GM23338 (cell line): ENCODE measurements at regions not wholly inside any gene's neighbourhood (a gene's known extent, or its start where the extent isn't known, plus 50 kb on each side); places are given as distances from the start of the nearest gene placed in this dataset.

Experiments
- ATAC-seq: fragments of 200-7000 bp; cut with Tn5 transposase; 3 replicates; pipeline ENCODE4 v1.9.1; 2020
- DNase-seq: peaks from one replicate; pipeline ENCODE4 v3.0.0-alpha.2; 2015; ENCODE audit warnings: low spot score
- H2AFZ ChIP-seq: fragments of 200-600 bp; sonication (generic); 2 replicates; pipeline ENCODE4 v1.8.0; 2016; ENCODE audit warnings: antibody characterized with exemption, mild to moderate bottlenecking, moderate library complexity
- H3F3A ChIP-seq: fragments of 200-600 bp; sonication (generic); replicated peaks from 2 replicates; pipeline ENCODE4 v1.8.0; 2017; ENCODE audit warnings: antibody characterized with exemption, mixed run types, low read depth
- H3K27ac ChIP-seq: fragments of 200-600 bp; sonication (generic); 2 replicates; pipeline ENCODE4 v1.6.1; 2016; ENCODE audit warnings: low read depth
- H3K27me3 ChIP-seq: fragments of 200-600 bp; sonication (generic); 2 replicates; pipeline ENCODE4 v1.8.0; 2016; ENCODE audit warnings: mild to moderate bottlenecking, mixed run types, moderate library complexity; ENCODE audit not compliant: insufficient read depth
- H3K36me3 ChIP-seq: fragments of 200-600 bp; sonication (generic); 2 replicates; pipeline ENCODE4 v1.8.0; 2016; ENCODE audit warnings: mild to moderate bottlenecking; ENCODE audit not compliant: insufficient read depth
- H3K4me1 ChIP-seq: fragments of 200-600 bp; sonication (generic); 2 replicates; pipeline ENCODE4 v1.8.0; 2016; ENCODE audit warnings: mild to moderate bottlenecking, moderate library complexity; ENCODE audit not compliant: insufficient read depth
- H3K4me2 ChIP-seq: fragments of 200-600 bp; sonication (generic); 2 replicates; pipeline ENCODE4 v1.7.1; 2017; ENCODE audit warnings: mixed run types
- H3K4me3 ChIP-seq: fragments of 200-600 bp; sonication (generic); 2 replicates; pipeline ENCODE4 v1.6.1; 2016; ENCODE audit warnings: mixed run types
- H3K79me2 ChIP-seq: fragments of 200-600 bp; sonication (generic); replicated peaks from 2 replicates; pipeline ENCODE4 v1.8.0; 2017; ENCODE audit warnings: mild to moderate bottlenecking; ENCODE audit not compliant: insufficient read depth
- H3K9me2 ChIP-seq: fragments of 200-600 bp; sonication (generic); 2 replicates; pipeline ENCODE4 v1.8.0; 2017; ENCODE audit not compliant: insufficient read depth
- H4K20me1 ChIP-seq: fragments of 200-600 bp; sonication (generic); replicated peaks from 2 replicates; pipeline ENCODE4 v1.8.0; 2017; ENCODE audit warnings: mild to moderate bottlenecking; ENCODE audit not compliant: insufficient read depth
- H3K27ac Mint-ChIP-seq: 2 replicates; pipeline ENCODE4 v1.8.0; 2020; ENCODE audit warnings: inconsistent platforms, mild to moderate bottlenecking, moderate library complexity, mixed read lengths
- H3K27me3 Mint-ChIP-seq: 3 replicates; pipeline ENCODE4 v1.8.0; 2022; ENCODE audit warnings: low read depth, mild to moderate bottlenecking, moderate library complexity, mixed read lengths, inconsistent platforms; ENCODE audit not compliant: insufficient read depth, poor library complexity
- H3K36me3 Mint-ChIP-seq: 3 replicates; pipeline ENCODE4 v1.8.0; 2021; ENCODE audit warnings: low read depth, mild to moderate bottlenecking, inconsistent platforms, moderate library complexity, mixed read lengths
- H3K4me1 Mint-ChIP-seq: 3 replicates; pipeline ENCODE4 v1.8.0; 2020; ENCODE audit warnings: mild to moderate bottlenecking, inconsistent platforms, mixed read lengths
- H3K4me3 Mint-ChIP-seq: 3 replicates; pipeline ENCODE4 v1.8.0; 2021; ENCODE audit warnings: moderate library complexity, mild to moderate bottlenecking, inconsistent platforms, mixed read lengths
- H3K9me3 Mint-ChIP-seq: 3 replicates; pipeline ENCODE4 v1.8.0; 2020; ENCODE audit warnings: moderate library complexity, mild to moderate bottlenecking, inconsistent platforms, mixed read lengths
- CREB1 ChIP-seq: fragments of 250-450 bp; sonication (Bioruptor Pico); IDR thresholded peaks from 2 replicates; pipeline ENCODE4 v1.5.0; 2020; ENCODE audit warnings: low read depth, mild to moderate bottlenecking, moderate library complexity
- CTCF ChIP-seq, 2 experiments: fragments of 200-600 bp in 1 of 2; sonication (generic) in 1 of 2; conservative IDR thresholded peaks; 2 replicates each; pipeline versions ENCODE4 v1.5.1 to v1.6.1; 2016 to 2017; ENCODE audit warnings: antibody characterized with exemption in 2 of 2, low read depth in 2 of 2, mild to moderate bottlenecking in 2 of 2, moderate library complexity in 1 of 2
- ETS1 ChIP-seq: IDR thresholded peaks from 2 replicates; pipeline ENCODE4 v1.6.1; 2016; ENCODE audit warnings: antibody characterized with exemption
- JUNB ChIP-seq: IDR thresholded peaks from one replicate; pipeline ENCODE4 v1.6.1; 2016; ENCODE audit warnings: antibody characterized with exemption; ENCODE audit not compliant: unreplicated experiment
- NANOG ChIP-seq: IDR thresholded peaks from 2 replicates; pipeline ENCODE4 v1.6.1; 2016; ENCODE audit warnings: antibody characterized with exemption, borderline replicate concordance
- POLR2AphosphoS5 ChIP-seq: IDR thresholded peaks from 2 replicates; pipeline ENCODE4 v1.6.1; 2016; ENCODE audit warnings: antibody characterized with exemption, low read depth
- STAT1 ChIP-seq: IDR thresholded peaks from one replicate; pipeline ENCODE4 v1.6.1; 2016; ENCODE audit warnings: antibody characterized with exemption; ENCODE audit not compliant: unreplicated experiment
- ZNF462 ChIP-seq: fragments of 250-450 bp; sonication (Bioruptor Pico); IDR thresholded peaks from 2 replicates; pipeline ENCODE4 v1.5.0; 2020; ENCODE audit warnings: mild to moderate bottlenecking, moderate library complexity

- no peak for TF ChIP-seq ZNF462 (CRISPR knock-in tag)
- no peak for TF ChIP-seq NANOG
Observed at GRCh38 chr1:199522338-199522737, 505.2 kb upstream of the NR5A2 start (continued).

GRCh38 chr1:199522936-199523335 lies 504.6 kb upstream of the NR5A2 start:
- Histone ChIP-seq H3K79me2 (no peaks in the 10 kb centered on the region), H3K27ac (no peak overlapping the region), H3F3A (no peaks in the 10 kb centered on the region), H4K20me1 (no peaks in the 10 kb centered on the region), H3K4me2 (no peak overlapping the region), H3K9me2 (no peaks in the 10 kb centered on the region; the same call in 1 of the 2 replicates), H3K4me1 (no peaks in the 10 kb centered on the region), H2AFZ (no peak overlapping the region), H3K4me3 (no peak overlapping the region), H3K36me3 (no peaks in the 10 kb centered on the region), H3K27me3 (no peaks in the 10 kb centered on the region)
- Mint-ChIP-seq H3K4me1 (no peaks in the 10 kb centered on the region), H3K27ac (no peak overlapping the region), H3K9me3 (no peaks in the 10 kb centered on the region), H3K36me3 (no peaks in the 10 kb centered on the region), H3K4me3 (no peak overlapping the region), H3K27me3 (no peaks in the 10 kb centered on the region)
- DNase-seq (no peak), ATAC-seq (no peak)
- TF ChIP-seq CREB1 (CRISPR knock-in tag), result no peak
- TF ChIP-seq ETS1, result no peak
- TF ChIP-seq STAT1, result no peak
- no peak for TF ChIP-seq CTCF (conservative IDR thresholded peaks at IDR 0.05; ENCODE audit: low read depth in 2 of 2)
- TF ChIP-seq POLR2AphosphoS5, result no peak
- TF ChIP-seq JUNB, result no peak
